CD4-positive, alpha-beta T cell treated with Interleukin-21 for 1 hour (primary cell): ENCODE measurements at regions not wholly inside any gene's neighbourhood (a gene's known extent, or its start where the extent isn't known, plus 50 kb on each side); places are given as distances from the start of the nearest gene placed in this dataset.
"Not testable (repeated sequence)": the region's sequence is repeated elsewhere in the genome, so short reads cannot be mapped to it uniquely, and the experiment has no call there.

Source experiments
- DNase-seq: peaks from one replicate; pipeline ENCODE4 v3.0.0-alpha.2; 2020

DNA sequence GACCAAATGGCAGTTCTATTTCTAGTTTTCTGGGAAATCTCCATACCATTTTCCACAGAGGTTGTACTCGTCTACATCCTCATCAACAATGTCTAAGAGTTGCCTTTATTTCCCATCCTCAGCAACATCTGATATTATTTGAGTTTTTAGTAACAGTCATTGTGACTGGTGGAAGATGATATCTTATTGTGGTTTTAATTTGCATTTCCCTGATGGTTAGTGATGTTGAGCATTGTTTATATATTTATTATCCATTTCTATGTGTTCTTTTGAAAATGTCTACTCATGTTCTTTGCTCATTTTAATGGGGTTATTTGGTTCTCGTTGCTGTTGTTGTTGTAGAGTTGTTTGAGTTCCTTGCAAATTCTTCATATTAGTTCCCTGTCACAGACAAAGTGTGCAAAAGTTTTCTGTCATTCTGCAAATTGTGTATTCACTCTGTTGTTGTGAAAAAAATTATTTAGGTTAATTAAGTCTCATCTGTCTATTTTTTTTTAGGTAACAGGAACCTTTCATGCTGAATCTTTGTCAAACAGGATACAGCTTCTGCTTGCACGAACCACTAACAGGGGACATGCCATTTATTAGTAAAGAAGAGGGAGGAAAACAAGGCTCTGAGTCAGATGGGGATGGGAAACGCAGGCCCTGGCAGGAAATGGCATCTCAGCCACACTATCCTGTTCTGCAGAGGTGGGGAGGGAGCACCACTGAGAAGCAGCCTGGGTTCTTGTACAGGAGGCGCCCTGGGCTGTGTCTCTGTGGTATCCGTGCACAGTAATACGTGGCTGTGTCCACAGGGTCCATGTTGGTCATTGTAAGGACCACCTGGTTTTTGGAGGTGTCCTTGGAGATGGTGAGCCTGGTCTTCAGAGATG is 1196.7 kb downstream of the TMEM121 start:
- DNase-seq: peak; percentile 23

DNA sequence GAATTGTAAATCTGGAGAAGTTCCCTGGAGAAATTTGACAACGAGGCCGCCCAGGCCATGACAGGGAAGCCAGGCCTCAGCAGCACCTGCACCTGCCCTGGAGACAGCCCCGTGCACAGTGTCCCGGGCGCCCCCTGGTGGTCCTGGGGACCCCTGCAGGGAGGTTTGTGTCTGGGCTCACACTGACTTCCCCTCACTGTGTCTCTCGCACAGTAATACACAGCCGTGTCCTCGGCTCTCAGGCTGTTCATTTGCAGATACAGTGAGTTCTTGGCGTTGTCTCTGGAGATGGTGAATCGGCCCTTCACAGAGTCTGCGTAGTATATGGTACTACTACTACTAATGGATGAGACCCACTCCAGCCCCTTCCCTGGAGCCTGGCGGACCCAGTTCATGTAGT is 1201.6 kb downstream of the TMEM121 start:
- peak; percentile 40 for DNase-seq

DNA sequence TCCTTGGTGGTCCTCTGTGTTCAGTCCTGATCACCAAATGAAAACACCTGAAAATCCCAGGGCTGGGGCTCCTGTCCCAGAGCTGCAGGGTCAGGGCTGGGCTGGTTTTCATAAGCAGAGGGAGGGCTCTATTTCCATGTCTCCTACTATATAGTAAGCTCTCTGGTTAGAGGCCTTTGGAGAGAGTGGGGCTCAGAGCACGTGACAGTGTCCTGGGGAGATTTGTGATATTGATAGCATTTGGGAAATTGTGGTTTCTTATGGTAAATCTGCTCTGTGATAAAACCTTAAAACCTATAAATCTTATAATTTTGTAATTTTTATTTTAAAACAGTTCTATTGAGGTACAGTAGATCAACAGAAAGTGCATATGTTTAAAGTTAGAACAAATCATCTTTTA is 1202.2 kb downstream of the TMEM121 start:
- DNase-seq: no peak

DNA sequence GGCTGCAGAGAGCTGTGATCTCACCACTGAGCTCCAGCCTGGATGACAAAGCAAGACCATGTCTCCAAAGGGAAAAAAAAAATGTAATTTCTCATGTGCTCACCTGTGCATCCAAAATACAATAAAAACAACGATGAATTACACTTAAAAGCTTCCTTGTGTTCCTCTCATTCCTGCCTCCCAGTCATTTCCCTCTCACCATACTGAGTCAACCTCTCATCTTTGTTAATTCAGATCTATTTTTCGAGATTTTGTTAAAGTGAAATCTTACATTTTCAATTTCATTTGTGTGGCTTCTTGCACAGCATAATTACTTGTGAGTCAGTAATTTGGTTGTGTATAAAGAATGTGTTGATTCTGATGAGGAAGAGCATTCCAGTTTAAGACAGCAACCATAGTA is 1203.2 kb downstream of the TMEM121 start:
- no peak for DNase-seq

DNA sequence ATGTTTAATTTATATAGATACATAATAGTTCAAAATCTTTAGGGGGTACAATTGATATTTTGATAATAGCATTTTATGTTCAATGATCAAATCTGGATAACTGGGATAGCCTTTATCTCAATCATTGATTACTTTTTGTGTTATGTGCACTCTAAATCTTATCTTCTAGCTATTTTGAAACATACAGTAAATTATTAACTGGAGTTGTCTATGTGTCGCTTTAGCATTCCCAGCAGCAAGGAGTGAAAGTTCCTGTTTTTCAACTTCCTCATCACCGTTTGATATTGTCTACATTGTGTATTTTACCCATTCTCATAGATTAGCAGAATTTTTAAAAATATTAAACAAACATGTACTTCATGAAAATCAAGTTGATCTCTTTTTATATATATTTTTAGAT is 1207.4 kb downstream of the TMEM121 start:
- DNase-seq: no peak

DNA sequence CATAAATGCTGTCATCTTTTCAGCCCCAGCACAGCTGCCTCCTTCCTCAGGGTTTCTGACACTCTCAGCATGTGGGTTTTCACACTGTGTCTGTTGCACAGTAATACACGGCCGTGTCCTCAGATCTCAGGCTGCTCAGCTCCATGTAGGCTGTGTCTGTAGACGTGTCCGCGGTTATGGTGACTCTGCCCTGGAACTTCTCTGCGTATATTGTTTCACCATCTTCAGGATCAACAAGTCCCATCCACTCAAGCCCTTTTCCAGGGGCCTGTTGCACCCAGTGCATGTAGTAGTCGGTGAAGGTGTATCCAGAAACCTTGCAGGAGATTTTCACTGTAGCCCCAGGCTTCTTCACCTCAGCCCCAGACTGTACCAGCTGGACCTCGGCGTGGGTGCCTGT is 1210.6 kb downstream of the TMEM121 start:
- DNase-seq: peak; percentile 31

DNA sequence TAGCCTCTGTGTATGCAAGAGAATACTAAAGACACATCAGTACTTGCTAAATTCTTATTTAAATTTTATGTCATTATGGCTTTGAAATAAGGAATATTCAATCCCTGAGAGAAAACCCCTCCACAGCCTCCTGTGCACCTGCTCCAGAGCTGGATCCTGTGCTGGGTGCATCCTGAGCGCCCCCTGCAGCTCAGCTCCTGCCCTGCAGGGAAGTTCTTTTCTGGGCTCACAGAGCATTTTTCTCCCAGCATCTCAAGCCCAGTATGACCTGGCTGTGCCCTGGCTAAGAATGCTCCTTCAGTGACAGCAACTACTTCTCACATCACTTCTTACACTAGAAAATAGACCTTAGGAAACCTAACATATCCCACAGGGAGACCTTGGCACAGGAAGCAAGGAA is 1211.7 kb downstream of the TMEM121 start:
- DNase-seq: peak; percentile 29

DNA sequence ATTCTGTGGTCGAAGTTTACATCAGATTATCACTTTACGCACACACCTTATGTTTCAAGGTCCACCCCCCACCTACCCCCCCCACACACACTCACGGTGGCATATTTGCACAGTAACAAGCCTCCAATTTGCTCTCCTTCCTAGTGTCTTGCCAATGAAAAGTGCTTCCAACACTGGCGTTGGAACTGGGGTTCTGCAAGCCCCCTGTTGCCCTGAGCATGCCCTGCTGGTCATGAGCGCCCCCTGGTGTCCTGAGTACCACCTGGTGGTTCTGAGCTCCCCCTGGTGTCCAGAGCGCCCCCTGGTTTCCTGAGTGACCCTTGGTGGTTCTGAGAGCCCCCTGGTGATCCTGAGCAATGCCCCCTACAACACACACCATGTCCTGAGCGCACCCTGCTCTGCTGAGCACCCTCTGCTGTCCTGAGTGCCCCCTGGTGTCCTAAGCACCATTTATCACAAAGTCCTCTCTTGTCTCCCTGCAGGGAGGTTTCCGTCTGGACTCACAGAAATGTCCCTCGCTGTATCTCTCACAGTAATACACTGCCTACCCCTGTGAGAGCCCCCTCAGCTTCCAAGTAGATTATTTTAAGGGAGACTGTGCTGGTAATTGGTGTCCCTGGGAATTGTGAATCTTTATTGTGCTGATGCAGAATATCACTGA is 1212.3 kb downstream of the TMEM121 start:
- DNase-seq: peak; percentile 36

DNA sequence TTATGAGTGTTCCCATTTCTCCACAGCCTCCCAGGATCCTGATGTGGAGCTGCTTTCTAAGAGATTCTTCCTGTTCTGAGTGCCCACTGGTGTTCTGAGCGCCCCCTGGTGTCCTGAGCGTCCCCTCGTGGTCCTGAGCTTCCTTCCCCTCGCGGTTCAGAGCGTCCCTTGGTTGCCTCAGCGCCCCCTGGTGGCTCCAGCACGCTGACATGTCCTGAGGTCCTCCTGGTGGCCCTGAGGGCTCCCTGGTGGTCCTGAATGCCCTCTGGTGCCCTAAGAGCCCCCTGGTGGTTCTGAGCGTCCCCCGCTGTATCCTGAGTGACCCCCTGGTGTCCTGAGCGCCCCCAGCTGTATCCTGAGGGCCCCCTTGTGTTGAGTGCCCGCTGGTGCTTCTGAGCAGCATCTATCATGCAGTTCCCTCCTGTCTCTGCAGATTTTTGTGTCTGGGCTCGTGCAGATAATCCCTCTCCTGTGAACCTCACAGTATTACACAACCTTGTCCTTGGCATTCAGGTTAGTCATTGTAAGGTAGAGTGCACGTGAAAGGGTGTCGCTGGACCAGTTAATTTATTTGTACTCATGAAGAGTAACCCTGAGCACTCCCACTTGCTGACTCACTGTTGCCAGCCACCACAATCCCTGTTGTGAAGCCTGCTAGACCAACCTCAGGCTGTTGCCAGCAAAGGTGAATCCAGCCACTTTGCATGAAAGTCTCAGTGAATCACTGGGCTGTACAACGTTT is 1214.9 kb downstream of the TMEM121 start:
- peak; percentile 85 for DNase-seq

DNA sequence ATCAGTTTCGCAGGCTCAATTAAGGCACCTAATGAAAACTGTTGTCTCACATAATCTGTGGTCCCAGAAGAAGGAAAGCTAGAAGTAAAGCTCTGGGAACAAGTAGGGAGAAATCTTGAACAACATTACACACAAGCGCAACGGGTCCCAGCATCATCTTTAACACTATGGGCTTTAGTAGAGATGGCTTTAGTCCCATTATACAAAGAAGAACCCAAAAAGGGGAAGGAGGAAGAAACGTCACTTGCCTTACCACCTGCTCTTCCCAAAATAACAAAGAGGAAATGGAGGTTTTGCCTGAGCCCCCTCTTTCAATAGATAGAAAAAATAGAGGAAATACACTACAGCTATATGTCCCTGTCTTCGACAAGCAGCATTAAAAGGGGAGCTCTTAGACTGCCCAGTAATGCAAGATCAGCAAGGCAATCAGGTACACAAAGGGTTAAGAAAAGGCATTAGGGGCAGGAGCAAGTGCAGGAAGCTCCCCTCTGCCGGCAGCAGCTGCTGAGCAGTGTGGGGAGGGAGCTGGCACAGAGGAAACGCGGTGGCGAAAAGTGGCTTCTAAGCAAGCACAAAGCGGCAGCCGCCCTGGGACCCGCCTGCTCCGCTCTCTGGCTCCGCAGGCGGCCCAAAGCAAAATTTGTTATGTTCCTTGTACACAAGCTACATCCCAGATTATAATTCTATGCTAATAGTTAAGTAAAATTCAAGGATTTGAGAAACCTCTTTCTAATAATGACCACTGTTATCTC is 1218.8 kb downstream of the TMEM121 start:
- peak; percentile 38 for DNase-seq

DNA sequence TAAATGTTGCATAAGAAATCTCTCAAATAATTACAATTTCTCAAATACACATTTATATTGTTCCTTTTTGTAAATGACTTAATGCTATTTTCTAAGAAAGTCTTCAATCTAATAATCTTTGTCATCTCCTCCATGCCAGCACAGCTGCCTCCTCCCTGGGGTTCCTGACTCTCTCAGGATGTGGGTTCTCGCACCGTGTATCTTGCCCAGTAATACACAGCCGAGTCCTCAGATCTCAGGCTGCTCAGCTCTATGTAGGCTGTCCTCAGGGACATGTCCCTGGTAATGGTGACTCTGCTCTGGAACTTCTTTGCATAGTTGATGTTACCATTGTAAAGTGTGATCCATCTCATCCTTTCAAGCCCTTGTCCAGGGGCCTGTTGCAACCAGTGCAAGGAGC is 1223.7 kb downstream of the TMEM121 start:
- DNase-seq: not testable (repeated sequence)

DNA sequence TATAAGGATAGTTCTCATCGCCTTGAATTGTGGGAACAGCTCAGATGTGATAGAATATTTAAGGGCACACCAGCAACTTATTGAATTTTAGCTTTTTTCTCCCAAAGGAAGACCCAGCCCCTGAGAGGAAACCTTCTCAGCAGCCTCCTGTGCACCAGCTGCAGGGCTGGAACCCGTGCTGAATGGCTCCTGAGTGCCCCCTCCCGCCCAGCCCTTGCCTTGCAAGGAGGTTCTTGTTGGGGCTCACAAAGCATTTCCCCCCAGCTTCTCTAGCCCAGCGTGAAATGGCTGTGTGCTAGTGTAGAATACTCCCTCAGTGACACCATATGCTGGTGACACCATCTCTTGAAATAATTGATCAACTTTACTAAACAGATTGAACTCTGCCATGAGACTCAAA is 1227.4 kb downstream of the TMEM121 start:
- not testable (repeated sequence) for DNase-seq

DNA sequence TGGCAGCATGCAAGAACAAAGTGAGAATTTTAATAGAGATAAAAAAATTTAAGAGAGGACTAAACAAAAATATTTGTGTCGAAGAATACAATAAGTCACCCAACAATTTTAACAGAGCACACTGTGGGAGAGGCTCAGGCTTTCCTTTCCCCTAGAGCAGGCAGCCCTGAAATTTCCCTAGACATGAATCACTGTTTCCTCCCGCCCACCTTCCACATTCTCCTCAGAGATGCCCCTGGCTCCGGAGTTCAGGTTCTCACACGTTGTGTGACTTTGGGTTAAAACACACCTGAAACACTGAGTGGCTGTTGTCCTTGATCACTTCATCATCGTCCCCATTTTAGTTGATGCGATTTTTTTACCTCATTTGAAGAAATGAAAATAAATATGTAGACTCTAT is 1231.1 kb downstream of the TMEM121 start:
- not testable (repeated sequence) for DNase-seq

DNA sequence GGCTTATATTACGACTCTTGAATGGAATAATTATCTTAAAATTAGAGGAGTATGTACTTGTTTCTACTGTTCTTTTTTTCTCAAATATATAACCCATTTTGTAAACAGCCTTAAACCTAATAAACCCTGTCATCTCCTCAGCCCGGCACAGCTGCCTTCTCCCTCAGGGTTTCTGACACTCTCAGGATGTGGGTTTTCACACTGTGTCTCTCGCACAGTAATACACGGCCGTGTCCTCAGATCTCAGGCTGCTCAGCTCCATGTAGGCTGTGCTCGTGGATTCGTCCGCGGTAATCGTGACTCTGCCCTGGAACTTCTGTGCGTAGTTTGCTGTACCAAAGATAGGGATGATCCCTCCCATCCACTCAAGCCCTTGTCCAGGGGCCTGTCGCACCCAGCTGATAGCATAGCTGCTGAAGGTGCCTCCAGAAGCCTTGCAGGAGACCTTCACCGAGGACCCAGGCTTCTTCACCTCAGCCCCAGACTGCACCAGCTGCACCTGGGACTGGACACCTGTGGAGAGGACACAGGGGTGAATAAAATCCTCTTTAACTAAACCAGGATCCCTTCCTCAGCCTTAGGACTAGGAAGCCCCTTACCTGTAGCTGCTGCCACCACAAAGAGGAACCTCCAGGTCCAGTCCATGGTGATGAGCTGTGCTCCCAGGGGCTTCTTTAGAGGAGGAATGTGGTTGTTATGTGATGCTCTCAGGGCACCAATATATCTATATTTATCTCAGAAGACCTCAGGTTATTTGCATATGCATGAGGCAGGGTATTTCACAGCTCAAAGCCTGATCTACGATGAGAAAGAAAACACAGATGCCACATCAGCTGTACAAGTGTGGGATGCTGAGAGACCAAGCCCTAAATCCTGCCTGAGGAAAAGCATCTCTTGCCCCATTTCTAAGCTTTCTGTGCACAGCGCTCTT is 1235.8 kb downstream of the TMEM121 start:
- peak; percentile 22 for DNase-seq

DNA sequence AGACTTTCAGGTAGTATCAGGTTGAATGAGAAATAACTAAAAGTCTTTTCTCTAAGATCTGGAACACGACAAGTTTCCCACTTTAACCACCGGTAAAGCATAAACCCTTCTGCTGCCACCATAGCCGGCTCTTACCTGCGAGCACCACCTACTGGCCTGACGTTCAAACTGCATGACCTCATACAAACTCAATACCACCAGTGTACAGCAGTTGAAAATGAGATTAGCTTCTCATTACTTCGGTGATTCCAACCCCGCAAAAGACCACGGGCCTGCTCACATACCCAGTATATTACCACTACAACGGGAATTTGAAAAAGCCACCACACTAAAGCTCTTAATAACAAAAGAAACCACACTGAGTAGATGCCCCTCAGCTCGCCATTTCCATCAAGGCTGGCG is 1238.6 kb downstream of the TMEM121 start:
- peak; percentile 58 for DNase-seq

DNA sequence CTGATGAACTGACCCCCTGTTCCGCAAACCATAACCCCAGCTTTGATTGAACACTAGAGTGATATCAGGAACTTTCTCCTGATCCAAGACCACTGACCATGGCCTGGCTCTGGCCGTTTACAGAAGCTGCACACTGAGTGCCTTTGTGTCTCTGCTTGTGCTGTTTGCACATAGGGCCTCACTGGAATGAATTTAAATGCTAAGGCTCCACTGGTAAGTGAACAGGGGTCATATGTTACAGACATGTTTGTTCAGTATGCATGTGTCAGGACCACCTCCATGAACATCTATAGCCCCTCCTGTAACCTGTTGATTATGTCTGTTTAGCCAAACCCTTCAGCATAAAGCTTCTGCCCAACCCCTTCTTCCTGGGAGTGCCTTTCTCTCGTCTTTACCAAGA is 1239.8 kb downstream of the TMEM121 start:
- DNase-seq: no peak

DNA sequence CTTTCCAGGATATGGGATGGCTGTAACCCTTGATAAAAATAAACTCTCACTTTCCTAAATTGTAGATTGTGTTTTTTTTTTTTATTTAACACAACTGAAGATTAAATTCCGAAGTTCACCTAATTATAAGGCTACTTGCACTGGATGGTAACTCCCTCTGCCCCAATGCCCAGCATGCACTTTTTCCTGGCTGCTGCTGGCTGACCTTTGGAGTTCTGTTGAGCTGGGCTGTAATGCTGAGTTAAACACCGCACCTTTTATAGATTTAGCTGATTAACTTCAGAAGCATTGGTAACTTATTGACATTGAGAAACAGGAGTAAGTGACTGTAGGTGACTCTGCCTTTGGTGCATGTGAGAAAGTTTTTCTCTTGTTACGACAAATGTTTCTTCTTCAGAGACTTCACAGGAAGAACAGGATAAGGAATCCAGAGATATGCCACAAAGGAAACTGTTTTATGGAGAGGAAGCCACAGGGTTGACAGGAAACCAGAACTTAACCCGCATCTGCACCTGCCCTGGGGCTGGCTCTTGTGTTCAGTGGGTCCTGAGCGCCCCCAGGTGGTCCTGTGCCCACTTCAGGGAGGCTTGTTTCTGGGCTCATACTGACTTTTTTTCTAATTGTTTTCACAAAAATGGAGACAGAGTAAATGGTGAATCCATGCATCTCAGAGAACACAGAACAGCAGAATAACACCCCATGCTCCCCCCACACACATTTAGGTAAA is 1240.3 kb downstream of the TMEM121 start:
- DNase-seq: peak; percentile 63

DNA sequence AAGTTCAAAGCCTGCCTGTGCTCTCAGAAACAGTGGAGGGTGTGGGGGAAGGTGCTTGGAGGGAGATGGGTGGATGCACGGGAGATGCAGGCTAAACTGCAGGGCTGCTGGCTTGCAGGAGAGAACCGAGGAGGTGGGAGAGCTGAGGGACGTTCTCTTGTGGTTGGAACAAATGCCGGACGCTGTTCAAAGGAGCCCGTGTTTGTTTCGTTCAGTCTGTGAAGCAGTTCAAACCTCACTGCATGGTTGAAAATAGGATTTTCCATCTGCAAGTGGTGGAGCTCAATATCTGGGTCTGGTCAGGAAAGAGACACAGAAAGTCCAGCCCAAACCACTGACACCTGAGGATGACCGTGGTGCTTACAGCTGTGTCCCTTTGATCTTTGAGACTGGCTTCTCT is 1241.8 kb downstream of the TMEM121 start:
- not testable (repeated sequence) for DNase-seq

DNA sequence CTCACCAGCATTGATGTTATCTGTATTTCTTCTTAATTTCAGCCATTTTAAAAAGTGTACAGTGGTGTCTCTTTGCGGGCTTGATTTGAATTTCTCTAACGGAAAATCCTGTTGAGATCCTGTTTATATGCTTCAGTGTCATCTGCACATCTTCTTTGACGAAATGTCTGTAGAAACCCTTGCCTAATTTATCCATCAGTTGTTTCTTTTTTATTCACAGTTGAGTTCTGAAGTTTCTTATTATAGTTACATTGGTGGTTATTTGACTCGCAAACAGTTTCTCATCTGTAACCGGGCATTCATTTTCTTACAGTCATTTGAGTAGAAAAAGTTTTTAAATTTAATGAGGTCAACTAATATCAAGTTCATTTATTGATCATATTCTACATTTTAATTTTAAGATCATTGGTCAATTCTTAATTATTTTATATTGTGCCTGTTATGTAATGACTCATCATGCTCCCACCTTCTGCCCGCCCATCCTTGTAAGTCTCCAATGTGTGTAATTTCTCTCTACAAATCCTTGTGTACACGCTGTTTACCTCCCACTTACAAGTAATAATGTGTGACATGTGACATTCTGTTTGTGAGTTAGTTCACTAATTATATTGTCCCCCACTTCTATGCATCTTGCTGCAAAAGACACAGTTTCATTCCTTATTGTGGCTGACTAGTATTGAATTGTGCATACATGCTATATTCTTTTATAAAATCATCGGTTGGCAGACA is 1242.8 kb downstream of the TMEM121 start:
- not testable (repeated sequence) for DNase-seq

DNA sequence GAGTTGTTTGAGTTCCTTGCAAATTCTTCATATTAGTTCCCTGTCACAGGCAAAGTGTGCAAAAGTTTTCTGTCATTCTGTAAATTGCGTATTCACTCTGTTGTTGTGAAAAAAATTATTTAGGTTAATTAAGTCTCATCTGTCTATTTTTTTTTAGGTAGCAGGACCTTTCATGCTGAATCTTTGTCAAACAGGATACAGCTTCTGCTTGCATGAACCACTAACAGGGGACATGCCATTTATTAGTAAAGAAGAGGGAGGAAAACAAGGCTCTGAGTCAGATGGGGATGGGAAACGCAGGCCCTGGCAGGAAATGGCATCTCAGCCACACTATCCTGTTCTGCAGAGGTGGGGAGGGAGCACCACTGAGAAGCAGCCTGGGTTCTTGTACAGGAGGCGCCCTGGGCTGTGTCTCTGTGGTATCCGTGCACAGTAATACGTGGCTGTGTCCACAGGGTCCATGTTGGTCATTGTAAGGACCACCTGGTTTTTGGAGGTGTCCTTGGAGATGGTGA is 1243.8 kb downstream of the TMEM121 start:
- peak; percentile 22 for DNase-seq
